GM10266 (cell line): ENCODE measurements at regions not wholly inside any gene's neighbourhood (a gene's known extent, or its start where the extent isn't known, plus 50 kb on each side); places are given as distances from the start of the nearest gene placed in this dataset.
A peak's percentile ranks its signal among the peaks of the same experiment; 100 is the strongest.

Experiments
- DNase-seq: peaks from one replicate; pipeline ENCODE4 v3.0.0; 2012; ENCODE audit errors: extremely low spot score
- CTCF ChIP-seq: IDR thresholded peaks from 2 replicates; pipeline ENCODE4 v1.5.1; 2012; ENCODE audit warnings: mild to moderate bottlenecking, low read depth; ENCODE audit not compliant: control insufficient read depth, insufficient read depth; ENCODE audit errors: missing control alignments

GRCh38 chr14:59013672-59014298, 174.7 kb upstream of the DAAM1 start:
- no peak for TF ChIP-seq CTCF
- DNase-seq: no peak

GRCh38 chr14:59015482-59015881, 173.0 kb upstream of the DAAM1 start:
- DNase-seq: no peak
- no peak for TF ChIP-seq CTCF

GRCh38 chr14:59017285-59017965, 171.0 kb upstream of the DAAM1 start:
- no peak for TF ChIP-seq CTCF

GRCh38 chr14:59018460-59018859, 170.0 kb upstream of the DAAM1 start:
- no peak for DNase-seq
- TF ChIP-seq CTCF: no peak

More at GRCh38 chr14:59017285-59017965, 171.0 kb upstream of the DAAM1 start:
- DNase-seq: no peak

GRCh38 chr14:59018978-59019377, 169.5 kb upstream of the DAAM1 start:
- DNase-seq: peak; percentile 8
- TF ChIP-seq CTCF: peak; percentile 26

- no peak for DNase-seq
- peak; percentile 38 for TF ChIP-seq CTCF
These were observed 168.1 kb upstream of the DAAM1 start for GRCh38 chr14:59020382-59020781.

- DNase-seq: no peak
- no peak for TF ChIP-seq CTCF
These were observed 166.3 kb upstream of the DAAM1 start for GRCh38 chr14:59022144-59022543.
